HG02571 (cell line): ENCODE measurements at regions not wholly inside any gene's neighbourhood (a gene's known extent, or its start where the extent isn't known, plus 50 kb on each side); places are given as distances from the start of the nearest gene placed in this dataset.

Experiments
- ATAC-seq: cut with Tn5 transposase; IDR thresholded peaks from one replicate; pipeline ENCODE4 v1.9.1; 2021; ENCODE audit warnings: mild to moderate bottlenecking, moderate library complexity; ENCODE audit not compliant: unreplicated experiment

- ATAC-seq, result no peak
Observed at GRCh38 chr4:83172371-83172770, 57.8 kb upstream of the PLAC8 start.

DNA sequence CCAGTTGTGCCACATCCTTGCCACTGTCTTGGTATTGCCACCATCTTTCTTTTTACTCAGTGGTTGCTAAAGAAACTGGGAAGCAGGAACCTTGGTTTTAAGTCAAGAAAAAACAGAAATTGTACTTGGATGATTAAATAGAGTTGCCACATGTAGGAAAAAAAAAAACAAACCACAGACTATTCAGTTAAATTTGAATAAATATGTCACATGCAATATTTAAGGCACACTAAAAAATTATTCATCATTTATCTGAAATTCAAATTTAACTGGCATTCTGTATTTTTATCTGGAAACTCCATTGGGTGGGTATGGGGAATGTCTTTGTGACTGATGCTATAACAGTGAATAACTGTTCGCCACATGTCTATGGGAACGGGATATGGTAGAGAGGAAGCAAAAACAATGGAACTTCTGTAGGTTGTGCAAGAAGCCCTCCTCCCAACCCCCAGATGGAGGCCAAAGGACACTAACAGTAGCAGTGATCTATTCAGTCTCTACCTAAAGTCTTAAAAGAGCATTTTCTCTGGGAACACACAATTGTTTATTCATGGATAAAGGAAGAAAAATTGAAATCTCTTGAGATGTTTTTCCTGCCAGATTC lies 57.0 kb upstream of the PLAC8 start:
- ATAC-seq, result no peak

DNA sequence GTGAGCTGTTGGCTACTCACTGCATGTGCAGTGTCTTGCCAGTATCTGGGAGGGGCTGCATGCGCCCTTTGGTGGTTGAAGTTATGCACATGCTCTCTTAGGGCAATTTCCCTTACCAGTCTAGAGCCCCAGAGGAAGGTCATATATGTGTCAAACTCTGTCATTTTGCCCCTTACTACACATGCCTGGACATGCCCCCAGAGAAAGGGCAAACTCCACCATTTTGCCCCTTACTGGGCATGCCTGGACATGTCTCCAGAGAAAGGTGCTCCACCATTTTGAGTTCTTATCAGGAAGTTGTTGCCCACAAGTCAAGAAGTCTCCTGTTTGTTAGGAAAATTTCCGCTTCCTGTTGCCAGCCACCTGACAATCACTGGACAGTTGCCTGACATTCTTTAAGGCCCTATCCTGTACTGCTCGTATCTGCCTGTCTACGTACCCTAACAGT lies 56.4 kb upstream of the PLAC8 start:
- ATAC-seq, result no peak
